Fibroblast of the aortic adventitia (primary cell): ENCODE measurements at regions not wholly inside any gene's neighbourhood (a gene's known extent, or its start where the extent isn't known, plus 50 kb on each side); places are given as distances from the start of the nearest gene placed in this dataset.

Source experiments
- DNase-seq: peaks from one replicate; pipeline ENCODE4 v3.0.0-alpha.2; 2010; ENCODE audit warnings: low read depth
- H3K4me3 ChIP-seq: 2 replicates; pipeline ENCODE4 v1.5.1; 2011; ENCODE audit warnings: low read depth, mild to moderate bottlenecking, control low read depth, low read length, moderate library complexity
- TF ChIP-seq, protein P1 (sequence below): IDR thresholded peaks from 2 replicates; pipeline ENCODE4 v1.5.1; 2011; ENCODE audit warnings: mild to moderate bottlenecking, low read length, control low read depth, inconsistent platforms; ENCODE audit not compliant: insufficient read depth

DNA sequence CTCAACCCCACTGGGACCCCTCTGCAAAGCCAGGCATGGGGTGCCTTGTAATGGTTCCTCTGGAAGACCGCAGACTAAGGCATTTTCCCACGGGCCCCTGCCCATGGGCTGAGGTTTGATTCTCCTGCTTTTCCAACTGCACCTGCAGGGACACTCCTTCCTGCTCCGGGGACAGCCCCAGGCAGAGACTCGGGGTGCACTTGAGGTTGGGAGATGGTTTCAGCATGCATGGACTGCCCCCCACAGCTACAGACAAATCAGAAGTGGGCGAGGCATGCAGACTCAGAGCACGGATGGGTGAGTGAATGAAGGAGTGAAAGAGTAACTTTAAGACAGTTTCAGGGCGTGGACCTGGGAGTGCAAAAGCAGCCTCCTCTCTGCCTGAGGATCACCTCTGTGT is 87.9 kb upstream of the RPL38 start:
- no peak for DNase-seq
- no peak overlapping the region for H3K4me3 ChIP-seq
- TF ChIP-seq, protein P1, sequence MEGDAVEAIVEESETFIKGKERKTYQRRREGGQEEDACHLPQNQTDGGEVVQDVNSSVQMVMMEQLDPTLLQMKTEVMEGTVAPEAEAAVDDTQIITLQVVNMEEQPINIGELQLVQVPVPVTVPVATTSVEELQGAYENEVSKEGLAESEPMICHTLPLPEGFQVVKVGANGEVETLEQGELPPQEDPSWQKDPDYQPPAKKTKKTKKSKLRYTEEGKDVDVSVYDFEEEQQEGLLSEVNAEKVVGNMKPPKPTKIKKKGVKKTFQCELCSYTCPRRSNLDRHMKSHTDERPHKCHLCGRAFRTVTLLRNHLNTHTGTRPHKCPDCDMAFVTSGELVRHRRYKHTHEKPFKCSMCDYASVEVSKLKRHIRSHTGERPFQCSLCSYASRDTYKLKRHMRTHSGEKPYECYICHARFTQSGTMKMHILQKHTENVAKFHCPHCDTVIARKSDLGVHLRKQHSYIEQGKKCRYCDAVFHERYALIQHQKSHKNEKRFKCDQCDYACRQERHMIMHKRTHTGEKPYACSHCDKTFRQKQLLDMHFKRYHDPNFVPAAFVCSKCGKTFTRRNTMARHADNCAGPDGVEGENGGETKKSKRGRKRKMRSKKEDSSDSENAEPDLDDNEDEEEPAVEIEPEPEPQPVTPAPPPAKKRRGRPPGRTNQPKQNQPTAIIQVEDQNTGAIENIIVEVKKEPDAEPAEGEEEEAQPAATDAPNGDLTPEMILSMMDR: no peak

DNA sequence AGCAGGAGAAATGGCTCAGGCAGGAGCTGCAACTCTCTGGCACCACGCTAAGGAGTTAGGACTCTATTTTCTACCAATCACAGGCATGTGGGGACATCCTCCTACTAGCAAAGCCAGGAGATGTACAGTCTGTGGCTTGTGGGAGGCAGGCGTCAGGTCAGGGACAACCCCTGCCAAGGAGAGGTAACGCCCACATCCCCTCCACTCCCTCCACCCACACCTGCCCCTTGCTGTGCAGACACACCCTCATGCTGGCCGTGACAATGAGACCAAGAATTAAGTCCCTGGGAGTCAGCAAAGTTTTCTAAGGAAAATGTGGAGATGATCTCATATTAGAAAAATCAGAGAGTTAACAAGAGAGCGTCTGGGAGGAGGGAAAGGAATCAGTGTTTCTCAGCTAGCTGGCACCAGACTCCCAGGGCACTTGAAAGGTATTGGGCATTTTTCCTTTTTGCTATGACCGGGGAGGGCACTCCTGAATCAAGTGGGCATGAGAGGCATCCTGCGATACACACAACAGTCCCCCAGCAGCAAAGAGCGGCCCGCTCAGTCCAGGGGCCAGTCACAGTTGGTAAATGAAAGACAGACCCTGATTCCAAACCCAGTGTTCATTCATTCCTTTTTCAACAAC is 87.3 kb upstream of the RPL38 start:
- TF ChIP-seq, protein P1: no peak
- H3K4me3 ChIP-seq: no peak overlapping the region
- DNase-seq: no peak

DNA sequence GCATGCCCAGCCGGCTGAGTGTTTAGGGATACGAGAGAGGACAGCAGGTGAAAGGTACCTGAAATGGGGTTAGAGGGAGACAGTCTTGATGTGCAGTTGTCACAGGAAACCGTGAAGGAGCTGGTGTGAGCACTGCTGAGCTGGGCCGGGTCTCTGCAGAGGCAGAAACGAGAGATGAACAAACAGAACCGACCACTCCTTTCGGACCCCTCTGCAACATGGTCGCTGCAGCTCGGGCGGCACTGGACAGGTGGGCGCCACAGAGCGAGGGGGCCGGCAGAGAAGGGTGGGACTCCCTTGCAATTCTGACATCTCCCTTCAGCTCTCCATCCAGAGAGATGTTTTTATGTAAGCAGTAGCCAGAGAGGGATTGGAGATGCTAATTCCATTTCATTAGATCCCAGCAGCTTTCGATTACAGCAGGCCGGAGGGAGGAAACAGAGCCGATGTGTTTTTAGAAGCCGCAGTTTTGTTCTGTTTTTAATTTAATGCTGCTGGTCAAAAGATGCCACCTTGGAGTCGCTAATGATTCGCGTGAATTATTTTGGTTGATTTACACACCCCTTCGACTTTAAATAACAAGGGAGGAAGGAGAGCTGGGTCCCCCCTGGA is 86.3 kb upstream of the RPL38 start:
- DNase-seq: no peak
- TF ChIP-seq, protein P1: no peak
- H3K4me3 ChIP-seq: no peak overlapping the region

DNA sequence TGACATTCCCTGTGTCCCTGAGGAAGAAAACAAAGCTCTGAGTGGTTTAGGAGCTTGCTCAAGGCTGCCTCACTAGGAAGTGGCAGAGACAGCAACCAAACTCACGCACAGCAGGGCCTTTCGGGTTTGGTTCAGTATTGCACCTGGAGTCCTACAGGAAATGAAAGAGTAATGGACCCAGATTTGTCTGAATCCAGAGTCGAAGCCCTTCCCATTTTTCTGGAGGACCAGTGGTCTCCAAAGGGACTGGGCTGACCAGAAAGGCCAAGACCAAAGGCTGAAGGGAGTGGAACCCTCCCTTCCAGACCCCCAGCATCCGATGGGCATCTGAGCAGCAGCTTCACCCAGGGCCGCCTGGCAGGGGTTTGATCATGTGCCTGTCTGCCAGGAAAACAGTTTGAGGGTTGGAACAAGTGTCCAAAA is 85.5 kb upstream of the RPL38 start:
- H3K4me3 ChIP-seq: no peak overlapping the region
- TF ChIP-seq, protein P1: no peak
- DNase-seq: no peak

DNA sequence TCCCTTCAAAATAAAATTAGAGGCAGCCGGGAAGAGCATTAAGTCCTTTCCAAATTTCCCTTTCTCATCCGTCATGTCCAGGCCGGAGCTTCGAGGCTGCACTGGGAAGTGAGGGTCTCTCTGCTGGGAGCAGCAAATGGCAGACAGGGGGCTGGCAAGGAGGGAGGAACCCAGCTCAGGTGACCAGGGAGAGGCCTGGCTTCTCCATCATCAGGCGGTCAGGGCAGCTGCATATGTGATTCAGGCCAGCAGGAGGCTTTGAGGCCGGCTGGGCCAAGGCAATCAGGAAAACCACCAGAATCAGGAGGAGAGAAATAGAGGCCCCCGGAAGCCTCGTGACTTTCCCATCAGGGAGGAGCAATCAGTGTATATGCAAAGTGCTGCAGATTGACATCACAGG is 85.0 kb upstream of the RPL38 start:
- no peak for DNase-seq
- TF ChIP-seq, protein P1: no peak
- no peak overlapping the region for H3K4me3 ChIP-seq

DNA sequence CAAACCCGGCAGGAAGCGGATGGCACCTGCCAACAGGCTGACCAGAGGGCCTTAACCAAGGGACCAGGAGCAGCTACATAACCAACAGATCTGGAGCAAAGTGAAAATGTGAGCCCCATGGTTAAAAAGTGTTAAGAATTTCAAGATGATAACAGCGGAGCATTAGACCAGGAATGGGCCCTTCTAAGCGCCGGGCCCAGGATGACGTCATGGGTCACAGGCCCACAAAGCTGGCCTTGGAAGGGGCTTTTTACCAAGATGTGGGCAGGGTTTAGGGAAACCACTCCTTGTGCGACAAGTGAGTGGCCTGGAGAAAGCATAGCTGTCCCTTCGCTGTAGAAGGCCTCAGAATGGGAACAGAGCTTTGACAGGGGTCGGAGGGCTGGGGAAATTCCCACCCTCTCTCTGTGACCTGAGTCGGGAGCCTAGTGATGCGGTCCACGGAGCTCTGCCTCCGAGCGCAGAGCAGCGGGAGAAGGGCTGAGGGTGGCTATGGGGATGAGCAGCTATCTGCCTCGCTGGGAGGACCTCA is 84.4 kb upstream of the RPL38 start:
- no peak for DNase-seq
- TF ChIP-seq, protein P1: no peak
- H3K4me3 ChIP-seq: no peak overlapping the region
